HG03378 (cell line): ENCODE measurements at regions not wholly inside any gene's neighbourhood (a gene's known extent, or its start where the extent isn't known, plus 50 kb on each side); places are given as distances from the start of the nearest gene placed in this dataset.

ENCODE experiments used
- ATAC-seq: cut with Tn5 transposase; IDR thresholded peaks from one replicate; pipeline ENCODE4 v1.9.1; 2021; ENCODE audit warnings: mild to moderate bottlenecking, moderate library complexity; ENCODE audit not compliant: unreplicated experiment

DNA sequence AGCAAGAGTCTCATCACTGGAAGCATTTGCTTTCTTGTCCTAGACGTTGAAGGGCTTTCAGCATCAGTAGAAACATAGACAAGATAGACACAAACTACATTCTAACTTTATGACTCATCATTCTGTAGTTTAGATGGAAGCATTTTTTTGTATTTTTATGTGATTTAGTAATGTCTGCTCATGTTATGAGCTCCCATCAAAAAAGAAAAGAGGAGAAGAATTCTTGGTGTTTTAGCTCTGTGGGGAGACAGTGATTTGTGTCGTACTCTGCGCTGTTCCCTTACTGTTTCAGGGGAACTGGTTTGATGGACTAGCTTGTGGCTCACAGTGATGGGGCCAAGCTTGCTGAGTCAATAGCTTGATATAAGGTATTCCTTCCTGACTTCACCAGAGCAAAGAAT, 159.2 kb upstream of the WWC1 start:
- ATAC-seq: no peak

- ATAC-seq: peak; percentile 98
Measured at GRCh38 chr5:168135897-168136296, 155.5 kb upstream of the WWC1 start.

DNA sequence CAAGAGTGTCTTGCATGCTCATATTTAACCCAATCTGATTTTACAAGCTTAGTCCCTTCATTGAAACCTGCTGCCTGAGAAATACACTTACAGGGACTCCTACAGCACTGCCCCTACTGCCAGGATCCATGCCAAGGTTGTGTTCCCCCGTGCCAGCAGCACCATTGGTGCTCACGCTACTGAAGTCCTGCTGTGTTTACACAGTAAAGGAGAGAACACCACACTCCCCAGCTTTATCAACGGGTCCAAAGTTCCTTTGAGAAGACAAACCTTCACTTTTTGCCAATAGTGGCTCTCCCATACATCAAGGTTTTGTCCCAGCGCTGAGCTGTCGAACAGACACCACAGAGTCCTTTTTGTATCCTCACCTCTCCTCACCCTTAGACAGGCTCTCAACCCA, 155.1 kb upstream of the WWC1 start:
- ATAC-seq: peak; percentile 14

- peak; percentile 70 for ATAC-seq
Measured at GRCh38 chr5:168137265-168137664, 154.2 kb upstream of the WWC1 start.

DNA sequence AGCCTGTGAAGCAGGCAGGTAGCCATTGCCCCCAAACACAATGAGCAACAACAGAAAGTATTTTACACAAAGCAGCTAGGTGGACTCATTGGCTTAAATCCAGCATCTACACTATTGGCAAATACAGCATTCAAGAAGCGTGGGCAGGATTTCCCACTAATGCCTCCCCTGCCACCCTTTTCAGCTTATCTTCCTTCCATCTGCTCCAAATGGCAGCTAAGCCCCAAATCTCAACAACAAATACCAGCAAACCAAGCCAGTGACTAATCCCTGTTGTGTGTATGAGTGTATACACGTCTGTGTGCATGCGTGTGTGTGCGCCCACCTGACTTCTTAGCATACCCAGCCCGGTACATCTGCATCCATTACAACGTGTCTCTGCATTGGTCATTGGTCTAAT, 151.2 kb upstream of the WWC1 start:
- ATAC-seq: no peak

DNA sequence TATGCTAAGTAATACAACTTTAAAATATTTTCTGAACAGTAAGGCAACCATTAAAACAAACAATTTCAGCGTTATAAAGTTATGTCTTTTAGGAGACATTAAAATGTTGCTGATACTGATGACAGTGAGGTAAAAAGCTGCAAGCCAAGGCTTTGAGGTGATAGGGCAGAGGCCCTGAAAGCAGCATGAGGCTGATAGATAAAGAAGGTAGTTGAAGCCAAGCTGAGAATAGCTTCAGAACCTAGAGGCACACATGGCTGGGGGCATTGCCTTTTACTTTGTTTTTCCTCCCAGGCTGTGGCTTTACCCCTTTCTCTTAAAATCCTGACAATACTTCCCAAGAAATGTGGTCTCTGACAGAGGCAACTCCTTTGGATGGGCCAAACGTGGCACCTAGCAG, 149.0 kb upstream of the WWC1 start:
- ATAC-seq: no peak

DNA sequence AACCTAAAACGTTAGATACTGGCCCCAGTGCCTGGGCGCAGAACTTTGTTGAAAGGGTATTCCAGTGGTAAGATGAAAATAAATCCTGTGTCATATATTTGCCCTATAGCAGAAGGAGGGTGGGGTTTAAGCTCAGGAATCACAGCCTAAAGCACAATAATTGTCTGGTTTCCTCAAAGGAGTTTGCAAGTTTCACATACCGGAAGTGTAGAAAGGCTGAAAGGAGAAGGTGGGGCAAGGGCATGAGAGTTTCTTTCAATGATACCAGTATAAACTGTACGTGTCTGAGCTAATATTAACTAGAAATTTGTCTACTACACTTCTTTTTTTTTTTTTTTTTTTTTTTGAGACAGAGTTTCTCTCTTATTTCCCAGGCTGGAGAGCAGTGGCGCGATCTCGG, 147.9 kb upstream of the WWC1 start:
- peak; percentile 72 for ATAC-seq

DNA sequence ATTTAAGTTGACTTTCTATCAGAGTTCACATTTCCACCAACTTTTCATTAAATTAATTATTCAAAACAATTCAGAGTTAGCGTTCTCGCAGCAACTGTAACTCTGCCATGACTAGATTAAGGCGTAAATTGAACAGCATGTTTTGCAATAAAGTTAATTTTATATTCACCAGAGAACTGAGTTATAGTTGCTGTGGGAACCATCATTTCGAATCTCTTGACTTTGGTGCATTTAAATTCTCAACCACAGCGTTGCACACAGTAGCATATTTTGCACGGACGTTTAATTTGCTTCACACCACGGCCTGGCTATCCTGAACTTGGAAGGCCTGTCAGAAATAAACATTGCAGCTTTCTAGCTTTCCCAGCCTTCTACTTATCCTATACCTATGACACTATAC, 144.3 kb upstream of the WWC1 start:
- no peak for ATAC-seq

DNA sequence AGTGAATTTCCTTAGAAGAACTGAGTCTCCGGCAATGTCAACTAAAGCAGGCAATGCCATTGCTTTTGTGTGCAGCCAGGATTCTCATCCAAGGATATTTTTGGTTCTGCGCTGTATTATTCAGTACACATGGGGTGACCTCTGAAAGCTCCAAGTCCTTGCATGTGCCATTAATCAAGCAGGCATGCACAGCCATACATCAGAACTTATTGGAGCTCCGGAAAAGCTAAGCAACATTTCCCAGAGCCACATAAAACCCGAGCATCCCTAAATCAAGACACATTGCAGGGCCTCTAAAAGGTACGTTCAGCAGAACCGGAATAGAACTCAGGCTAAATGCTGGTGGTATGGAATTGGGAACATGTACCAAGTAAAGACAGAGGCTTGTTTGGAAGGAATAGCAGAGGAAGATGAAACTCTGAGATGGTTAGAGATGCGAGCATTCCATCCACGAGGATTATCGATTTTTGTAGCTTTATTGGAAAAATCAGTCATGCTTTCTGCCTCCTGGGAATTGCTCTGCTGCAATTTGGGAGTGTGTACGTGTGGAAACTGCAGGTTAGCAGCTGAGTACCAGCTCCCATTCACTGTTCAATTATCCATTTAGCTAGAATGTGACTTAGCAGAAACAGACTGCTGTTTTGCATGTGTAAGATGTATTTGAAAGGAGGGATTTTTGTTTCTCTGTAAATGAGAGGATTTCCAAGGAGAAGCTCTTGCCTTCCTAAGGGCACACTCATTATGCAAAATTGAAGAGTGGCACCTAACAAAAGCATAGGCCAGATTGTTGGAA, 143.7 kb upstream of the WWC1 start:
- no peak for ATAC-seq

GRCh38 chr5:168151041-168151440, 140.4 kb upstream of the WWC1 start:
- no peak for ATAC-seq

GRCh38 chr5:168152660-168153059, 138.8 kb upstream of the WWC1 start:
- ATAC-seq: no peak

GRCh38 chr5:168153263-168153875, 138.1 kb upstream of the WWC1 start:
- no peak for ATAC-seq

DNA sequence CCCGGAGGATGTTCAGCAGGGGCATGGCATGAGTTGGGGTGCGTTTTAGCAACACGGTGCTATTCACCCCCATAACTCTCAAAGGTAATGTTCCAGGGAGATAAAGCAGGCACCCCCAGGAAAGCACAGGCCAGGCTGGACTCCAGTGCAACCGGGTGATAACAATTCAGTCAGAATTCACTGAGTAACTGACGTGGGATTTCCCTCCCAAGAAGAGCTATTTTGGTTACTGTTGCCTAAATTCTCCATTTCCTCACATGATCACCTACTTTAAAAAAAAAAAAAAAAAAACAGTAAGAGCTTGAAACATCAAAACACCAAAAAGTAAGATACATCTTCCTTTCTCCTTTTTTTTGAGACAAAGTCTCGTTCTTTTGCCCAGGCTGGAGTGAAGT, 137.6 kb upstream of the WWC1 start:
- ATAC-seq: no peak

GRCh38 chr5:168155585-168155984, 135.9 kb upstream of the WWC1 start:
- ATAC-seq: no peak

DNA sequence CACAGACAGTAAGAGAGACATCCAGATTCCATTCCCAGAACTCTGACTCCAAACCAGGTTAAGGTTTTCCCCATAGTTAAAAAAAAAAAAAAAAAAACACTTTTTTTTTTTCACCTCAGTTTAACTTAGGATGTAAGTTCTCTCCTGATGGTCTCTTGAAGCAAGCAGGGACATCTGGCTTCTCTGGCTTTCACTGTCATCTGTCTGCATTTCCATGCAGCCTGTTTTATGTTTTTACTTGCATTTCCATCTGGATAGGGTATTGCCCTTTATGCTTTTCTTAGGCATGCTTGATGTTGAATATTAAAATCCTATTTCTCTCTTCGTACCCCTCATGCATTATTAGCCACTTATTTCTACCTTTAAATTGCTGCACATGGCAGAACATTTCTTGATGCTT, 135.3 kb upstream of the WWC1 start:
- no peak for ATAC-seq

DNA sequence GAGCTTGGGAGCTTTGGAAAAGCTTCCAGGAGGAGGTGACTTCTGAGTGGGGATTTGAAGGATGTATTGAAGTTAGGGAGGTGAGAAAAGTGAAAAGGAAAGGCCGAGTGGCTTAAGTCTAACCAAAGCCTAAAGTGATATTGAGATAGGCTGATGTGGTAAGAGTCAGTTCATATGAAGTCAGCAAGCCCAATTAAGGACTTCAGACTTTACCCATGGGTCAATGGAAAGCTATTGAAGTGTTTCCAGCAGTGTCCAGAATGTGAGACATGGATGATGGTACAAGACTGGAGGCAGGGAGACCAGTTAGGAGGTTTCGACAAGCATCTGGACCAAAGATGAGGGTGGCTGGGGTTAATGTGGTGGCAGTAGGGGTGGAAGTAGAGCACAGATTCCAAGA, 134.3 kb upstream of the WWC1 start:
- no peak for ATAC-seq

DNA sequence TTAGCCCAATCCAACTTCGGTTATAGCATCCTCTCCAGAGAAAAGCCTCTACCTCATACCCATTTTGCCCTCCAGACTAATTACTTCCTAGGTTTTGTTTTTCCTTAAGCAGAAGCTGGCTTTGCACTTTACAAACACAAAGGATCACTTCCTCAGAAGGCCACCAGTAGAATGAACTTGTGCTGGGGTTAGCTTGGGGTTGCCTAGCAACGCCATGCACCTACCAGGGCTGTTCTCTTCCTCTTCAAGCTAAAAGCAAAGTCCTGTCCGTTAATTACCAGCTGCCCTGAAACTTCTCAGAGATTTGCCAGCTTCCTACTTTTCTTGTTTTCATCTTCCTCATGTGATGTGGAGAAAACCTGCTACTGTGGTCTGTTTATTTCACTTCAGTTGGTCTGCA, 132.0 kb upstream of the WWC1 start:
- ATAC-seq: peak; percentile 73

GRCh38 chr5:168162464-168162863, 129.0 kb upstream of the WWC1 start:
- no peak for ATAC-seq

- ATAC-seq: no peak
Measured at GRCh38 chr5:168163966-168164365, 127.5 kb upstream of the WWC1 start.

GRCh38 chr5:168165221-168165914, 126.1 kb upstream of the WWC1 start:
- ATAC-seq: no peak

DNA sequence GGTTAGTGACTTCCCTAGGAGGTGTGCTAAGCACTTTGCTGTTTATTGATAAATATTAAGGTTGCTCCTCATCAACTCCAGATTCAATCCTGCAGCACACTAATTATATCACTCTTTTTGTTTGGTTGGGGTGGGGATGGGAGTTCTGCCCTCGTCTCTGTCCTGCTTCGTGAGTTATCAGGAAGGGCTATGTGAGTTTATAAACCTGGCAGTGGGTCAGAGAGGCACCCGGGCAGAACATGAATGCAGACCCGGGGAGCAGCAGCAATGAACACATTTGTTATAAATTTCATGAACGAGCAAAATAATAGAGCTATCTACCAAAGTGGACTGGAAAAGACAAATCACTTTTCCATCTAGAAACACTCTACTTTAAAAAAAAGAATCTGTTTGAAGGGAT, 125.5 kb upstream of the WWC1 start:
- ATAC-seq: no peak

DNA sequence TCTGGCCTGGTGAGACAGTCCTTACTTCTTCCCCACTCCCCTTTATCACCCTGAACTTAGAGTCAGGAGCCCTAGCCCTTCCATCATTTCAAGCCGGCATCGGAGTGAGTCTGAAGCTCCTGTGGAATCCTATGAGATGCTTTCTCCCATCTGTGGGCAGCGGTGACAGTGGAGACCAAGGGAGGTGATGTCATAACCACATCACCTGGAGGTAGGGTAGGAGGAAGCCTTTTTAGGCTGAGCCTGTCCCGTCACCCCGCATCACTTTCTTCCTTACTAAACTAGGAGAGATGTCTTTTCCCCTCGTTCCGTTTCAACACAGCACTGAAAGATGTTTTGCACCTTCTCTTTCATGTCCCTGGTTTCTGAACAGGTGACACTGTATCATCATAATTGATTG, 124.1 kb upstream of the WWC1 start:
- ATAC-seq: no peak
